GM12891 (cell line): ENCODE measurements at regions not wholly inside any gene's neighbourhood (a gene's known extent, or its start where the extent isn't known, plus 50 kb on each side); places are given as distances from the start of the nearest gene placed in this dataset.
"Not testable (repeated sequence)": the region's sequence is repeated elsewhere in the genome, so short reads cannot be mapped to it uniquely, and the experiment has no call there.

Source experiments
- DNase-seq: peaks from one replicate; pipeline ENCODE4 v3.0.0; 2011; ENCODE audit warnings: low spot score; ENCODE audit not compliant: insufficient read length
- FAIRE-seq: peaks from 2 replicates; lab custom pipeline; 2011; peaks lifted over from hg19 to GRCh38; lab: Jason Lieb, UNC
- PAX5 ChIP-seq: IDR thresholded peaks from 2 replicates; pipeline ENCODE4 v1.6.1; 2011; ENCODE audit warnings: low read length, moderate library complexity, mild to moderate bottlenecking; ENCODE audit not compliant: insufficient read depth, severe bottlenecking
- POLR2A ChIP-seq: IDR thresholded peaks from 2 replicates; pipeline ENCODE4 v1.6.1; 2011; ENCODE audit warnings: low read depth, low read length, control low read depth
- POLR2AphosphoS5 ChIP-seq: IDR thresholded peaks from 2 replicates; pipeline ENCODE4 v1.6.1; 2011; ENCODE audit warnings: low read depth, low read length, control low read depth
- POU2F2 ChIP-seq: IDR thresholded peaks from 2 replicates; pipeline ENCODE4 v1.6.1; 2011; ENCODE audit warnings: low read depth, mild to moderate bottlenecking, control low read depth, low read length, moderate library complexity
- SPI1 ChIP-seq: IDR thresholded peaks from 2 replicates; pipeline ENCODE4 v1.6.1; 2011; ENCODE audit warnings: low read depth, low read length, control low read depth
- TAF1 ChIP-seq: IDR thresholded peaks from 2 replicates; pipeline ENCODE4 v1.6.1; 2011; ENCODE audit warnings: low read depth, low read length, control low read depth

DNA sequence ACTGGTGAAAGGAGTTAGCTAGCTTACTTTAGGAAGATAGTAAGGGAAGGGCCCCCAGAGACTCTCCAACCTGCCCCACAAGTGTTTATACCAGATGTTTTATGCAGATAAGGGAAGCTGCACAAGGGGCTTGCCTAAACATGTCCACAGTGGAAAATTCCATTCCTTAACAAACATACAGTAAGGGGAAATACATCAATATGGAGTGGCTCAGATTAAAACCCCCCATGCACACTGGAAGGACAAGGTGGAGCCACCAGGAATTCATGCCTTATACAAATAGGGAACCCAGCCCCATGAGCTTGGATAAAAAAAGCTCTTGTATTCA lies 106.3 kb upstream of the GPBP1 start:
- DNase-seq, result no peak
- no peak for FAIRE-seq

DNA sequence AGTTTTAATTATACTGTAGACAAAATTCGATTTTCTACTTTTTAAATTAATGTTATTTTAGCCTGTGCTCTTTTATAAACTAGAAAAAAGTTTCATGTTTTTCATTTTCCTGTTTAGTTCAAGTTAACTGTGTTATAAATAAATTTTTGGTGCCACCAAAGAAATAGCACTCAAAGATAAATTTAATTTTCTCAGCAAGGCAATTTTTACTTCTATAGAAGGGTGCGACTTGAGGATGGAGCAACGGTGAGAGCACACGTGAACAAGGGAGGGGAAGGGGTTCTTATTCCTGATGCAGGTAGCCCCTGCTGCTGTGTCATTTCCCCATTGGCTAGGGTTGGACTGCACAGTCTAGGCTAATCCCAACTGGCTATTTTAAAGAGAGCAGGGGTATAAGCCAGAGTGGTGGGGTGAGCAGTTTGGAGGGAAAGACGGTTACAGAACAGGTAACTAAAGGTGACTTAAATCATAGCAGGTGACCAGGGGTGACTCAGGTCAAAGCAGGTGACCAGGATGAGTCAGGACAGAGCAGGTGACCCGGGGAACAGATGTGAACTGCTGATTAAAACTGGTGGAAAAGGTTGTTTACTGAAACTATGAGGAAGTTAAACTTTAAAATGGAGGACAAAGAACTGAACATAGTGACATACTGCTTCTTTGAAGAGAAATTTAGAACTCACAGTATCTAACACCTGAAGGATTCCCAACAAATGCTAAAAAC lies 104.6 kb upstream of the GPBP1 start:
- FAIRE-seq, result no peak
- no peak for TF ChIP-seq PAX5
- no peak for TF ChIP-seq TAF1
- no peak for TF ChIP-seq POLR2AphosphoS5
- no peak for TF ChIP-seq POLR2A
- no peak for TF ChIP-seq SPI1
- no peak for TF ChIP-seq POU2F2
- DNase-seq, result no peak

More for the DNA sequence above, 106.3 kb upstream of the GPBP1 start:
- no peak for TF ChIP-seq POLR2A
- no peak for TF ChIP-seq TAF1
- no peak for TF ChIP-seq POU2F2
- TF ChIP-seq PAX5, result no peak
- TF ChIP-seq SPI1, result no peak
- TF ChIP-seq POLR2AphosphoS5, result no peak

DNA sequence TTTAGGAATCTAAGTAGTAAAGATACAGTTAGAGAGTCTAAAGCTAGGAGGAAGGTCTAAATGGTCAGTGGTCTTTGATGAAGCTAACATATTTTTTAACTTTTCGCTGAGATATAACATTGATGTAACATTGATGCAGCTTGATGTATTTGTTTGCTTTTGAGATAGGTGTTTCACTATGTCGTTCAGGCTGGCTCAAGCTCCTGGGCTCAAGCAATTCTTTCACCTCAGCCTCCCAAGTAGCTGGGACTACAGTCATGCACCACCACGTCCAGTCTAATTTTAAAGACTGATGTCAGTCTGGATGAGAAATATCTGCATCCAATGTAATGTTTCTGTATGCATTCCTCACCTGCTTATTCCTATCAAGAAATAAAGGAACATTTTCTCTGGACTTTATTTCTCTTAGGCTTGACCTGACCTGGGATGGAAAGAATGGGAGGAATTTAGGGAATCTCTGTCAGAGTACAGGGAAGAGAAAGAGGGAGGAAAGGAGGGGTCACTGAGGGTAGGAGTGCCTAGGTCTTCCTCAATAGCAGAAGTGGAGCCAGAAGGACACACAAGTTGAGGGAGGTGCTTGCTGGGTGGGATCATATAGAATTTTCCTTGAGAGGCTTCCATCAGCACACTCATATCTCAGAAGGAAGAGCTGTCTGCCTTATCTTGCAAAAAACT lies 101.5 kb upstream of the GPBP1 start:
- FAIRE-seq (no peak), DNase-seq (no peak)
- TF ChIP-seq POU2F2 (no peak), POLR2AphosphoS5 (no peak), POLR2A (no peak), PAX5 (no peak), TAF1 (no peak), SPI1 (no peak)

DNA sequence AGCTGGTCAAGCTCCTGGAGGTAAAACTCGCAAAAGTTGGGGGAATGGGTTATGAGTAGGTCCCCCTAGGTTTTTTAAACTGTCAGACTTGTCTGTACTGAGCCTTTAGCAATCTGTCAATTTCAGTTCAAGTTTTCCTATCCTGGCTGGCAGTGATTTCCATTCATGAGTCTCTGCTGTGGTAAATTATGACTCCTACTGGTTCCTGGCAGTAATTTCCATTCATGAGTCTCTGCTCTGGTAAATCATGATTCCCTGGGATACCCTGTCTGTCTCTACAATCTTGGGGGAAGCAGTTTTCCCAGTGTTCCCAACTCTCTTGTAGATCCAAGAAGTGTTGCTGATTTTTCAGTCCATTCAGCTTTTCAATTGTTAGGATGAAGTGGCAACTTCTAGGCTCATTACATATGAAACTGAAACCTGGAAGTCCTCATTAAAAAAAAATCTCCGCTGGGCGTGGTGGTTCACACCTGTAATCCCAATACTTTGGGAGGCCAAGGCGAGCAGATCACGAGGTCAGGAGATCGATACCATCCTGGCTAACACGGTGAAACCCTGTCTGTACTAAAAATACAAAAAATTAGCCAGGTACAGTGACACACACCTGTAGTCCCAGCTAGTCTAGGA lies 91.3 kb upstream of the GPBP1 start:
- TF ChIP-seq POLR2A (no peak), SPI1 (no peak), POU2F2 (no peak), PAX5 (no peak), POLR2AphosphoS5 (no peak), TAF1 (no peak)
- DNase-seq (no peak), FAIRE-seq (no peak)

DNA sequence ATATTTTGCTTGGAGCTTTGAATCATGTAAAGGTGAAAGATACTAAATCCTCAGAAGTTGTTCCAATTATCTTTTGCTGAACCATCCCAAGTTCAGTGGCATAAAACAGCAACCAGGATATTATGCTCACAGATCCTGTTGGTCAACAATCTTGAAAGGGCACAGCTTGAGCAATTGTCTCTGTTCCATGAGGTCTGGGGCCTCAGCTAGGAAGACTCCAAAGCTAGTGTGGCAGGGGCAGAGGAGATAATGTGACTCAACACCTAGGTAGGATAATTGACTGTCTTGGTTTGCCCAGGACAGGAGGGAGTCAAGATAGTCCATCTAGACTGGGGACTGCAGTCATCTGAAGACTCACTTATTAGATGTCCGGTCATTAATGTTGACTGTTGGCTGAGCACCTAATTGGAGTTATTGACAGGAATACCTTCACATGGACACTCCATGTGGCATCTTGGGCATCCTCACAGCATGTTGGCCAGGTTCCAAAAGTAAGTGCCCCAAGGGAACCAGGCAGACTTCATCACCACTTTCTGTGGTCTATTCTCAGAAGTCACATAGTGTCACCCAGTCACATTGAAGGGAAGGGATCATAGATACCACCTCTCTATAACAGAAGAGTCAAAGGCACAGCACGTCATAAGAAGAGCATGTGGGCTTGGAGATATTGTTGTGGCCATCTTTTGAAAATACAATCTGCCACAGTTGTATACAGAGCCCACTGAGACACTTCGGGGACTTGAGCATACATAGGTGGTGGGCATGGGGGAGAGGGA lies 88.4 kb upstream of the GPBP1 start:
- FAIRE-seq (no peak), DNase-seq (no peak)
- TF ChIP-seq POLR2AphosphoS5 (no peak), POLR2A (no peak), TAF1 (no peak), PAX5 (no peak), POU2F2 (no peak), SPI1 (no peak)

DNA sequence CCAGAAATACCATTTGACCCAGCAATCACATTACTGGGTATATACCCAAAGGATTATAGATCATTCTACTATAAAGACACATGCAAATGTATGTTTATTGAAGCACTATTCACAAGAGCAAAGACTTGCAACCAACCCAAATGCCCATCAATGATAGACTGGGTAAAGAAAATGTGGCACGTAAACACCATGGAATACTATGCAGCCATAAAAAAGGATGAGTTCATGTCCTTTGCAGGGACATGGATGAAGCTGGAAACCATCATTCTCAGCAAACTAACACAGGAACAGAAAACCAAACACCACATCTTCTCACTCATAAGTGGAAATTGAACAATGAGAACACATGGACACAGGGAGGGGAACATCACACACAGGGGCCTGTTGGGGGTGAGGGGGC lies 85.9 kb upstream of the GPBP1 start:
- not testable (repeated sequence) for DNase-seq, FAIRE-seq

DNA sequence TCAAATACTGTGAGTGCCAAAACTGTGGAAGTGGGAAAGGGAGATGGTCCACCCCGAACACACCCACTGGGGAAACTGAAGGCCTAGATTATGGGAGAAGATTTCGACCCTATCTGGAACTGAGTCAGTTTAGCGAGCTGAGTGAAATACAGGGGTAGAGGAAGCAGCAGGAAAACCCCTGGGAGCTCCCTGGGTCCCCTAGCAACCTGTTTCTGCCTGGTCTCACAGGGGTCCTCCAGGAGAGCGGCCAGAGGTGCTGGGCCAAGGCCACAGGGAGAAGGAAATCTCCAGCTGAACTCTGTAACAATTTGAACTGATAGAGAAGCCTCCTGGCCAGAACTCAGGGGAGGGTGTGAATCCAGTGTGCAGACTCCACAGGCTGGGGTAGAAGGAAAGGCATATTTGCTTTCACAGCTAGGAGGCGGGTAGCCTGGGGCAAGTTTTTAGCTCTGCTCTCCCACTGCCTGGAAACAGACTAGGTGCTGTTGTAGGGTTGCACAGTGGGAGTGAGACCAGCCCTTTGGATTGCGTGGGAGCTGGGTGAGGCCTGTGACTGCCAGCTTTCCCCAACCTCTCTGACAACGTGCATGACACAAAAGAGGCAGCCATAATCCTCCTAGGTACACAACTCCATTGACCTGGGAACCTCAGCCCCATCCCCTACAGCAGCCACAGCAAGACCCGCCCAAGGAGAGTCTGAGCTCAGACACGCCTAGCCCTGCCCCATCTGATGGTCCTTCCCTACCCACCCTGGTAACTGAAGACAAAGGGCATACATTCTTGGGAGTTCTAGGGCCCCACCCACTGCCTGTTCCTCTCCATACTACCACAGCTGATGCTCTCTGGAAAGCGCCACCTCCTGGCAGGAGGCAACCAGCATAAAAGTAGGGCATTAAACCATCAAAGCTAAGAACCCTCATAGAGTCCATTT lies 78.8 kb upstream of the GPBP1 start:
- no peak for TF ChIP-seq POLR2A
- TF ChIP-seq POLR2AphosphoS5, result no peak
- no peak for TF ChIP-seq POU2F2
- TF ChIP-seq SPI1, result no peak
- TF ChIP-seq TAF1, result no peak
- no peak for TF ChIP-seq PAX5
- no peak for FAIRE-seq
- DNase-seq, result no peak

DNA sequence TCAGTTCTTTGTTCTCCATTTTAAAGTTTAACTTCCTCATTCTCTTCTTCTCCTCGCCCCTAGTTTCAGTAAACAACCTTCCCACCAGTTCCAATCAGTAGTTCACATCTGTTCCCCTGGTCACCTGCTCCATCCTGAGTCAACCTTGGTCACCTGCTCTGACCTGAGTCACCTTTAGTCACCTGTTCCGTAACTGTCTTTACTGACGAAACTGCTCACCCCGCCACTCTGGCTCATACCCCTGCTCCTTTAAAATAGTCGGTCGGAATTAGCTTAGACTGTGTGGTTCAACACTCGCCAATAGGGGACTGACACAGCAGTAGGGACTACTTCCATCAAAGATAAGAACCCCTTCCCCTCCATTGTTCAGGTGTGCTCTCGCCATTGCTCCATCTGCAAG lies 76.3 kb upstream of the GPBP1 start:
- no peak for DNase-seq
- FAIRE-seq, result no peak
- TF ChIP-seq POLR2AphosphoS5, result no peak

DNA sequence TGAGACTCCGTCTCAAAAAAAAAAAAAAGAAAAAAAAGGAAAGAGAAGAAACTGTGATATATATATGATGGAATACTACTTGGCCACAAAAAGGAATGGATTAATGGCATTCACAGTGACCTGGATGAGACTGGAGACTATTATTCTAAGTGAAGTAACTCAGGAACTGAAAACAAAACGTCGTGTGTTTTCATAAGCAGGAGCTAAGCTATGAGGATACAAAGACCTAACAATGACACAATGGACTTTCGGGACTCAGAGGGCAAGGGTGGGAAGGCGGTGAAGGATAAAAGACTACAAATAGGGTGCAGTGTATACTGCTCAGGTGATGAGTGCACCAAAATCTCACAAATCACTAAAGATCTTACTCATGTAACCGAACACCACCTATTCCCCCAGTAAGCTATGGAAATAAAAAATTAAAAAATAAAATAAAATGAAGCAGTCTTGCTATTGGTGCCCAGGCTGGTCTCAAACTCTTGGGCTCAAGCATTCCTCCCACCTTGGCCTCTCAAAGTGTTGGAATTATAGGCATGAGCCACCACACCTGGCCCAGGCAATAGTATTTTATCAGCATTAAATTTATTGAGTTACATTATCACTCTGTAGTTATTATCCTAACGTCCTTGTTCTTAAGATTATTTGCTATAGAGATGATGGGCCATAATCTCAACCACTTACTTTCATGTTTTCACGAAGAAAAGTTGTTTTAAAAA lies 71.5 kb upstream of the GPBP1 start:
- no peak for TF ChIP-seq TAF1
- TF ChIP-seq SPI1, result no peak
- DNase-seq (no peak), FAIRE-seq (no peak)
